GM12878 (cell line): ENCODE measurements at regions not wholly inside any gene's neighbourhood (a gene's known extent, or its start where the extent isn't known, plus 50 kb on each side); places are given as distances from the start of the nearest gene placed in this dataset.

Experiments used
- ATAC-seq: fragments of 200-7000 bp; cut with Tn5 transposase; 3 replicates; pipeline ENCODE4 v1.9.1; 2020; ENCODE audit warnings: mild to moderate bottlenecking, moderate library complexity
- BruUV-seq: library from RNA; stranded (reverse); fragments of 400-500 nt; replicated peaks from 2 replicates; lab custom pipeline; 2021; lab: Mats Ljungman, UMichigan
- CTCF ChIA-PET: fragments of 300-600 bp; sonication (Branson Sonifier 250); formaldehyde crosslinking; extraction: SDS; loops from one replicate; lab custom pipeline; 2021; ENCODE audit warnings: inconsistent platforms; lab: Yijun Ruan, JAX
- POLR2A ChIA-PET: fragments of 350-600 bp; formaldehyde crosslinking; extraction: SDS; loops from one replicate; lab custom pipeline; 2021; ENCODE audit warnings: inconsistent platforms; lab: Charles Lee
- RAD21 ChIA-PET: fragments of 300-600 bp; sonication (Branson Sonifier 250); formaldehyde crosslinking; loops from one replicate; lab custom pipeline; 2023; ENCODE audit warnings: antibody characterized with exemption; ENCODE audit not compliant: unreplicated experiment; lab: Charles Lee
- SMC1A ChIA-PET: fragments of 300-600 bp; sonication (Branson Sonifier 250); formaldehyde crosslinking; loops from one replicate; lab custom pipeline; 2023; ENCODE audit not compliant: unreplicated experiment, uncharacterized antibody; lab: Charles Lee
- DNase-seq: peaks from one replicate; pipeline ENCODE4 v3.0.0-alpha.2; 2011; ENCODE audit warnings: low read depth, low spot score
- FAIRE-seq: peaks from 3 replicates; lab custom pipeline; 2011; peaks lifted over from hg19 to GRCh38; lab: Jason Lieb, UNC
- H2AFZ ChIP-seq: 2 replicates; pipeline ENCODE4 v1.6.0; 2011; ENCODE audit warnings: low read depth, low read length, control low read depth; ENCODE audit not compliant: control insufficient read depth
- H3K27ac ChIP-seq: 2 replicates; pipeline ENCODE4 v1.5.1; 2011; ENCODE audit warnings: control low read depth; ENCODE audit not compliant: control insufficient read depth, insufficient read depth
- H3K27me3 ChIP-seq, 2 experiments: replicated peaks in 1 of 2; 2 replicates each; pipeline versions ENCODE4 v1.6.0 to v1.6.1; 2011; ENCODE audit warnings: low read length in 1 of 2; ENCODE audit not compliant: control insufficient read depth in 2 of 2, insufficient read depth in 2 of 2
- H3K36me3 ChIP-seq, 2 experiments: 2 replicates each; pipeline ENCODE4 v1.5.1; 2011; ENCODE audit warnings: low read length in 1 of 2; ENCODE audit not compliant: control insufficient read depth in 2 of 2, insufficient read depth in 2 of 2
- H3K4me1 ChIP-seq: 2 replicates; pipeline ENCODE4 v1.6.1; 2011; ENCODE audit warnings: mild to moderate bottlenecking, low read length, moderate library complexity, mixed read lengths; ENCODE audit not compliant: control insufficient read depth, insufficient read depth
- H3K4me2 ChIP-seq: 2 replicates; pipeline ENCODE4 v1.6.0; 2011; ENCODE audit warnings: control low read depth; ENCODE audit not compliant: control insufficient read depth, insufficient read depth
- H3K4me3 ChIP-seq: fragments of 200-600 bp; sonication (generic); 2 replicates; pipeline ENCODE4 v1.5.1; 2016
- H3K79me2 ChIP-seq: 2 replicates; pipeline ENCODE4 v1.6.0; 2011; ENCODE audit warnings: low read length; ENCODE audit not compliant: control insufficient read depth, insufficient read depth
- H3K9ac ChIP-seq: 2 replicates; pipeline ENCODE4 v1.8.0; 2011; ENCODE audit warnings: low read length, control low read depth, mixed read lengths; ENCODE audit not compliant: control insufficient read depth, insufficient read depth
- H3K9me3 ChIP-seq: replicated peaks from 3 replicates; pipeline ENCODE4 v1.5.1; 2011; ENCODE audit warnings: mild to moderate bottlenecking, low read length; ENCODE audit not compliant: control insufficient read depth, insufficient read depth
- H4K20me1 ChIP-seq: 2 replicates; pipeline ENCODE4 v1.6.0; 2011; ENCODE audit not compliant: control insufficient read depth, insufficient read depth
- EGR1 ChIP-seq, 2 experiments: IDR thresholded peaks; 1 replicate in 1 of 2; 2 replicates in 1 of 2; pipeline ENCODE4 v1.6.1; 2011 to 2012; ENCODE audit warnings: low read depth in 2 of 2, low read length in 2 of 2, borderline replicate concordance in 1 of 2, mild to moderate bottlenecking in 1 of 2, moderate library complexity in 1 of 2
- ELK1 ChIP-seq: IDR thresholded peaks from 2 replicates; pipeline ENCODE4 v1.6.1; 2012; ENCODE audit warnings: low read depth, low read length, improper control_type of control experiment
- JUND ChIP-seq: IDR thresholded peaks from 2 replicates; pipeline ENCODE4 v1.6.1; 2012; ENCODE audit warnings: low read depth, mild to moderate bottlenecking, low read length, improper control_type of control experiment, moderate library complexity
- KDM1A ChIP-seq: fragments of 200-600 bp; sonication (generic); IDR thresholded peaks from 2 replicates; pipeline ENCODE4 v1.6.1; 2016; ENCODE audit warnings: borderline replicate concordance
- SMAD5 ChIP-seq: IDR thresholded peaks from 2 replicates; pipeline ENCODE4 v1.6.1; 2016; ENCODE audit warnings: antibody characterized with exemption, low read depth
- SREBF1 ChIP-seq: IDR thresholded peaks from 2 replicates; pipeline ENCODE4 v1.6.1; 2012; ENCODE audit warnings: mild to moderate bottlenecking, low read length
- WGBS: methylation state at CpG from one replicate; pipeline ENCODE4 v1.1.6; 2016; ENCODE audit warnings: low lambda C conversion rate; ENCODE audit not compliant: insufficient replicate concordance, insufficient coverage; ENCODE audit errors: missing lambda C conversion rate; 5-methylcytosine and 5-hydroxymethylcytosine counted together
- in situ Hi-C: fragments of 300-500 bp; cut with MboI; formaldehyde crosslinking; loops from 9 replicates; pipeline ENCODE4 v1.14.3; 2018; ENCODE audit warnings: mixed read lengths
- intact Hi-C: fragments of 100-400 bp; cut with micrococcal nuclease; formaldehyde crosslinking; loops from one replicate; pipeline ENCODE4 v1.14.2; 2022; ENCODE audit not compliant: unreplicated experiment
- TF ChIP-seq, protein P1 (sequence below): fragments of 450-650 bp; IDR thresholded peaks from 2 replicates; pipeline ENCODE4 v1.6.1; 2017; ENCODE audit warnings: mild to moderate bottlenecking, moderate library complexity
- TF ChIP-seq, protein P2 (sequence below), 3 experiments: IDR thresholded peaks in 2 of 3; conservative IDR thresholded peaks in 1 of 3; 2 replicates each; pipeline ENCODE4 v1.5.1; 2011; ENCODE audit warnings: low read depth in 3 of 3, low read length in 3 of 3, mild to moderate bottlenecking in 3 of 3, control low read depth in 2 of 3, moderate library complexity in 2 of 3, inconsistent platforms in 1 of 3, mixed read lengths in 1 of 3; ENCODE audit not compliant: control insufficient read depth in 2 of 3, insufficient read depth in 1 of 3; ENCODE audit errors: extremely low read depth in 1 of 3

GRCh38 chr4:116132946-116133345 is 952.4 kb downstream of the TRAM1L1 start:
- Histone ChIP-seq H3K27ac (no peak overlapping the region), H3K9me3 (no peaks in the 10 kb centered on the region; the same call in 2 of the 3 replicates), H3K27me3 (no peaks in the 10 kb centered on the region)
- no peak for DNase-seq
- SMC1A ChIA-PET: no interaction called here
- no peak for TF ChIP-seq SREBF1
- TF ChIP-seq ELK1: no peak
- TF ChIP-seq, protein P1, sequence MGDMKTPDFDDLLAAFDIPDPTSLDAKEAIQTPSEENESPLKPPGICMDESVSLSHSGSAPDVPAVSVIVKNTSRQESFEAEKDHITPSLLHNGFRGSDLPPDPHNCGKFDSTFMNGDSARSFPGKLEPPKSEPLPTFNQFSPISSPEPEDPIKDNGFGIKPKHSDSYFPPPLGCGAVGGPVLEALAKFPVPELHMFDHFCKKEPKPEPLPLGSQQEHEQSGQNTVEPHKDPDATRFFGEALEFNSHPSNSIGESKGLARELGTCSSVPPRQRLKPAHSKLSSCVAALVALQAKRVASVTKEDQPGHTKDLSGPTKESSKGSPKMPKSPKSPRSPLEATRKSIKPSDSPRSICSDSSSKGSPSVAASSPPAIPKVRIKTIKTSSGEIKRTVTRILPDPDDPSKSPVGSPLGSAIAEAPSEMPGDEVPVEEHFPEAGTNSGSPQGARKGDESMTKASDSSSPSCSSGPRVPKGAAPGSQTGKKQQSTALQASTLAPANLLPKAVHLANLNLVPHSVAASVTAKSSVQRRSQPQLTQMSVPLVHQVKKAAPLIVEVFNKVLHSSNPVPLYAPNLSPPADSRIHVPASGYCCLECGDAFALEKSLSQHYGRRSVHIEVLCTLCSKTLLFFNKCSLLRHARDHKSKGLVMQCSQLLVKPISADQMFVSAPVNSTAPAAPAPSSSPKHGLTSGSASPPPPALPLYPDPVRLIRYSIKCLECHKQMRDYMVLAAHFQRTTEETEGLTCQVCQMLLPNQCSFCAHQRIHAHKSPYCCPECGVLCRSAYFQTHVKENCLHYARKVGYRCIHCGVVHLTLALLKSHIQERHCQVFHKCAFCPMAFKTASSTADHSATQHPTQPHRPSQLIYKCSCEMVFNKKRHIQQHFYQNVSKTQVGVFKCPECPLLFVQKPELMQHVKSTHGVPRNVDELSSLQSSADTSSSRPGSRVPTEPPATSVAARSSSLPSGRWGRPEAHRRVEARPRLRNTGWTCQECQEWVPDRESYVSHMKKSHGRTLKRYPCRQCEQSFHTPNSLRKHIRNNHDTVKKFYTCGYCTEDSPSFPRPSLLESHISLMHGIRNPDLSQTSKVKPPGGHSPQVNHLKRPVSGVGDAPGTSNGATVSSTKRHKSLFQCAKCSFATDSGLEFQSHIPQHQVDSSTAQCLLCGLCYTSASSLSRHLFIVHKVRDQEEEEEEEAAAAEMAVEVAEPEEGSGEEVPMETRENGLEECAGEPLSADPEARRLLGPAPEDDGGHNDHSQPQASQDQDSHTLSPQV: no peak
- no peak for TF ChIP-seq KDM1A
- no peak for TF ChIP-seq JUND
- TF ChIP-seq, protein P2, sequence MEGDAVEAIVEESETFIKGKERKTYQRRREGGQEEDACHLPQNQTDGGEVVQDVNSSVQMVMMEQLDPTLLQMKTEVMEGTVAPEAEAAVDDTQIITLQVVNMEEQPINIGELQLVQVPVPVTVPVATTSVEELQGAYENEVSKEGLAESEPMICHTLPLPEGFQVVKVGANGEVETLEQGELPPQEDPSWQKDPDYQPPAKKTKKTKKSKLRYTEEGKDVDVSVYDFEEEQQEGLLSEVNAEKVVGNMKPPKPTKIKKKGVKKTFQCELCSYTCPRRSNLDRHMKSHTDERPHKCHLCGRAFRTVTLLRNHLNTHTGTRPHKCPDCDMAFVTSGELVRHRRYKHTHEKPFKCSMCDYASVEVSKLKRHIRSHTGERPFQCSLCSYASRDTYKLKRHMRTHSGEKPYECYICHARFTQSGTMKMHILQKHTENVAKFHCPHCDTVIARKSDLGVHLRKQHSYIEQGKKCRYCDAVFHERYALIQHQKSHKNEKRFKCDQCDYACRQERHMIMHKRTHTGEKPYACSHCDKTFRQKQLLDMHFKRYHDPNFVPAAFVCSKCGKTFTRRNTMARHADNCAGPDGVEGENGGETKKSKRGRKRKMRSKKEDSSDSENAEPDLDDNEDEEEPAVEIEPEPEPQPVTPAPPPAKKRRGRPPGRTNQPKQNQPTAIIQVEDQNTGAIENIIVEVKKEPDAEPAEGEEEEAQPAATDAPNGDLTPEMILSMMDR (IDR thresholded peaks at IDR 0.05 in 2 of 3, conservative IDR thresholded peaks at IDR 0.05 in 1 of 3; ENCODE audit: control insufficient read depth in 2 of 3, extremely low read depth in 1 of 3, insufficient read depth in 1 of 3, low read depth in 3 of 3, low read length in 3 of 3): no peak
- TF ChIP-seq SMAD5: no peak
- TF ChIP-seq EGR1 (IDR thresholded peaks at IDR 0.05; ENCODE audit: borderline replicate concordance in 1 of 2, low read depth in 2 of 2, low read length in 2 of 2): no peak
- TF ChIP-seq, all 136 proteins: peak for 0
- Histone ChIP-seq H3K9ac (no peak overlapping the region), H2AFZ (no peak overlapping the region), H4K20me1 (no peaks in the 10 kb centered on the region), H3K79me2 (no peaks in the 10 kb centered on the region), H3K4me2 (no peak overlapping the region), H3K4me1 (no peaks in the 10 kb centered on the region), H3K36me3 (no peaks in the 10 kb centered on the region), H3K4me3 (no peak overlapping the region)
- whole genome bisulfite sequencing: 61% methylated on average over 3 of the region's 3 CpGs
- CTCF ChIA-PET: no interaction called here
- ATAC-seq (no peak), FAIRE-seq (no peak)
- intact Hi-C loops: no loop called here
- POLR2A ChIA-PET: no interaction called here
- in situ Hi-C loops: no loop called here
- RAD21 ChIA-PET: no interaction called here
- BruUV-seq: no TSS peak
